ENCODE measurements at regions not wholly inside any gene's neighbourhood (a gene's known extent, or its start where the extent isn't known, plus 50 kb on each side); places are given as distances from the start of the nearest gene placed in this dataset.
A peak's percentile ranks its signal among the peaks of the same experiment; 100 is the strongest.

- H3K4me3 ChIP-seq (ENCODE audit: low read length) = no peak overlapping the region
- TF ChIP-seq CTCF (conservative IDR thresholded peaks at IDR 0.05; ENCODE audit: low read length) = no peak
- DNase-seq (ENCODE audit: low read depth) = no peak
Observed at GRCh38 chr9:115169003-115169402, 51.0 kb upstream of the TNC start.

GRCh38 chr9:115170358-115171073, 52.6 kb upstream of the TNC start:
- peak; percentile 54 for DNase-seq (ENCODE audit: low read depth)
- no peak overlapping the region for H3K4me3 ChIP-seq (ENCODE audit: low read length)
- TF ChIP-seq CTCF (conservative IDR thresholded peaks at IDR 0.05; ENCODE audit: low read length) = no peak; the same call in 1 of the 2 replicates

GRCh38 chr9:115171921-115172388, 54.0 kb upstream of the TNC start:
- no peak for DNase-seq (ENCODE audit: low read depth)
- TF ChIP-seq CTCF (conservative IDR thresholded peaks at IDR 0.05; ENCODE audit: low read length) = no peak
- H3K4me3 ChIP-seq (ENCODE audit: low read length) = no peak overlapping the region

- no peak for TF ChIP-seq CTCF (conservative IDR thresholded peaks at IDR 0.05; ENCODE audit: low read length)
- no peak overlapping the region for H3K4me3 ChIP-seq (ENCODE audit: low read length)
- DNase-seq (ENCODE audit: low read depth) = no peak
Observed at GRCh38 chr9:115182264-115182663, 64.3 kb upstream of the TNC start.

GRCh38 chr9:115183436-115183835, 65.5 kb upstream of the TNC start:
- DNase-seq (ENCODE audit: low read depth) = no peak
- H3K4me3 ChIP-seq (ENCODE audit: low read length) = no peak overlapping the region
- TF ChIP-seq CTCF (conservative IDR thresholded peaks at IDR 0.05; ENCODE audit: low read length) = no peak

GRCh38 chr9:115189686-115190085, 71.7 kb upstream of the TNC start:
- no peak overlapping the region for H3K4me3 ChIP-seq (ENCODE audit: low read length)
- DNase-seq (ENCODE audit: low read depth) = no peak
- no peak for TF ChIP-seq CTCF (conservative IDR thresholded peaks at IDR 0.05; ENCODE audit: low read length)

- no peak for DNase-seq (ENCODE audit: low read depth)
- no peak for TF ChIP-seq CTCF (conservative IDR thresholded peaks at IDR 0.05; ENCODE audit: low read length)
- H3K4me3 ChIP-seq (ENCODE audit: low read length) = no peak overlapping the region
Observed at GRCh38 chr9:115191667-115192066, 73.7 kb upstream of the TNC start.

Measured in AG10803 (cell line).